GM12892 (cell line): ENCODE measurements at regions not wholly inside any gene's neighbourhood (a gene's known extent, or its start where the extent isn't known, plus 50 kb on each side); places are given as distances from the start of the nearest gene placed in this dataset.

Source experiments
- POLR2A ChIP-seq: IDR thresholded peaks from 2 replicates; pipeline ENCODE4 v1.6.1; 2011; ENCODE audit warnings: low read depth, low read length, control low read depth
- POLR2AphosphoS5 ChIP-seq: IDR thresholded peaks from 2 replicates; pipeline ENCODE4 v1.6.1; 2011; ENCODE audit warnings: low read depth, low read length, control low read depth

DNA sequence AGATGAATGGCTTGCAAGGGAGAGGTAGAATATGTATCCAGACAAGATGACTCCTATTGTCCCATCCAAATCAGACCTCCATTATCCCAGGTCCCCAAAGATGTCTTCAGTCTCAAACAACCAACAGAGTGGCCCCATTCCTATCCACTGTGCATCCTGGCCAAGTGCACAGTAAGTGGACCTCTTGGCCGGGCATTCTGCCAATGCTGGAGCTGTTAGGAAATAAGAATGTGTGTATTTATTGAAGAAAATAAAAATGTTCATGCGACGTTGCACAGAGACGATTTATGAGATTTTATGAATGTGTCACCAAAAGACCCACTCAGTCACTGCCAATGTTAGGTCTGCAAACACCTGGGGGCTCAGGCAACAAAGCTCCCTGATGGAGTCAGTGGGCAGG lies 196.0 kb downstream of the MAFB start:
- TF ChIP-seq POLR2A (no peak), POLR2AphosphoS5 (no peak)
